ENCODE measurements at regions not wholly inside any gene's neighbourhood (a gene's known extent, or its start where the extent isn't known, plus 50 kb on each side); places are given as distances from the start of the nearest gene placed in this dataset.

GRCh38 chr20:58010186-58010585 lies 218.3 kb downstream of the ANKRD60 start:
- Histone ChIP-seq H3K79me2 (ENCODE audit: low read length) (no peaks in the 10 kb centered on the region), H4K20me1 (ENCODE audit: insufficient read depth, low read depth, low read length) (no peaks in the 10 kb centered on the region), H3K27me3 (ENCODE audit: low read length) (no peaks in the 10 kb centered on the region), H3K9me3 (ENCODE audit: low read length) (no peaks in the 10 kb centered on the region), H3K9ac (ENCODE audit: low read length) (no peak overlapping the region), H3K9me2 (replicated peaks; ENCODE audit: insufficient read depth, low read length) (no peaks in the 10 kb centered on the region), H3K27ac (ENCODE audit: low read length) (no peak overlapping the region), H2AFZ (ENCODE audit: low read length) (no peak overlapping the region), H3K4me1 (ENCODE audit: low read length) (peaks cover 12% of the 10 kb centered on the region), H3K36me3 (ENCODE audit: insufficient read depth, low read length) (no peaks in the 10 kb centered on the region), H3K4me2 (ENCODE audit: low read depth, low read length, poor library complexity, severe bottlenecking) (no peak overlapping the region), H3K4me3 (ENCODE audit: low read length) (no peak overlapping the region)
- DNase-seq: no peak

- H3K9me3 ChIP-seq (ENCODE audit: low read length): no peaks in the 10 kb centered on the region
- no peaks in the 10 kb centered on the region for H3K4me1 ChIP-seq (ENCODE audit: low read length)
- H3K4me3 ChIP-seq (ENCODE audit: low read length): no peak overlapping the region
- no peak overlapping the region for H3K4me2 ChIP-seq (ENCODE audit: low read depth, low read length, poor library complexity, severe bottlenecking)
- H3K79me2 ChIP-seq (ENCODE audit: low read length): no peaks in the 10 kb centered on the region
- H2AFZ ChIP-seq (ENCODE audit: low read length): no peak overlapping the region
- H3K9me2 ChIP-seq (replicated peaks; ENCODE audit: insufficient read depth, low read length): no peaks in the 10 kb centered on the region
- H4K20me1 ChIP-seq (ENCODE audit: insufficient read depth, low read depth, low read length): no peaks in the 10 kb centered on the region
- H3K27ac ChIP-seq (ENCODE audit: low read length): no peak overlapping the region
- DNase-seq: no peak
- H3K27me3 ChIP-seq (ENCODE audit: low read length): no peaks in the 10 kb centered on the region
- no peaks in the 10 kb centered on the region for H3K36me3 ChIP-seq (ENCODE audit: insufficient read depth, low read length)
- no peak overlapping the region for H3K9ac ChIP-seq (ENCODE audit: low read length)
Observed at GRCh38 chr20:58008866-58009265, 219.6 kb downstream of the ANKRD60 start.

- DNase-seq: no peak
- no peak overlapping the region for H3K4me2 ChIP-seq (ENCODE audit: low read depth, low read length, poor library complexity, severe bottlenecking)
- H2AFZ ChIP-seq (ENCODE audit: low read length): no peak overlapping the region
- no peak overlapping the region for H3K27ac ChIP-seq (ENCODE audit: low read length)
- no peaks in the 10 kb centered on the region for H3K36me3 ChIP-seq (ENCODE audit: insufficient read depth, low read length)
- H3K9me3 ChIP-seq (ENCODE audit: low read length): no peaks in the 10 kb centered on the region
- H3K4me3 ChIP-seq (ENCODE audit: low read length): no peak overlapping the region
- H3K9ac ChIP-seq (ENCODE audit: low read length): no peak overlapping the region
- no peaks in the 10 kb centered on the region for H3K4me1 ChIP-seq (ENCODE audit: low read length)
- H3K27me3 ChIP-seq (ENCODE audit: low read length): no peaks in the 10 kb centered on the region
- no peaks in the 10 kb centered on the region for H4K20me1 ChIP-seq (ENCODE audit: insufficient read depth, low read depth, low read length)
- H3K9me2 ChIP-seq (replicated peaks; ENCODE audit: insufficient read depth, low read length): no peaks in the 10 kb centered on the region
- no peaks in the 10 kb centered on the region for H3K79me2 ChIP-seq (ENCODE audit: low read length)
Observed at GRCh38 chr20:58008413-58008812, 220.0 kb downstream of the ANKRD60 start.

GRCh38 chr20:58007947-58008346 lies 220.5 kb downstream of the ANKRD60 start:
- no peak for DNase-seq
- H3K9me2 ChIP-seq (replicated peaks; ENCODE audit: insufficient read depth, low read length): no peaks in the 10 kb centered on the region
- H3K27me3 ChIP-seq (ENCODE audit: low read length): no peaks in the 10 kb centered on the region
- H3K4me3 ChIP-seq (ENCODE audit: low read length): no peak overlapping the region
- H3K4me2 ChIP-seq (ENCODE audit: low read depth, low read length, poor library complexity, severe bottlenecking): no peak overlapping the region
- no peaks in the 10 kb centered on the region for H3K4me1 ChIP-seq (ENCODE audit: low read length)
- H3K36me3 ChIP-seq (ENCODE audit: insufficient read depth, low read length): no peaks in the 10 kb centered on the region
- H3K9me3 ChIP-seq (ENCODE audit: low read length): no peaks in the 10 kb centered on the region
- no peak overlapping the region for H2AFZ ChIP-seq (ENCODE audit: low read length)
- no peak overlapping the region for H3K27ac ChIP-seq (ENCODE audit: low read length)
- no peaks in the 10 kb centered on the region for H3K79me2 ChIP-seq (ENCODE audit: low read length)
- H4K20me1 ChIP-seq (ENCODE audit: insufficient read depth, low read depth, low read length): no peaks in the 10 kb centered on the region
- H3K9ac ChIP-seq (ENCODE audit: low read length): no peak overlapping the region

DNA sequence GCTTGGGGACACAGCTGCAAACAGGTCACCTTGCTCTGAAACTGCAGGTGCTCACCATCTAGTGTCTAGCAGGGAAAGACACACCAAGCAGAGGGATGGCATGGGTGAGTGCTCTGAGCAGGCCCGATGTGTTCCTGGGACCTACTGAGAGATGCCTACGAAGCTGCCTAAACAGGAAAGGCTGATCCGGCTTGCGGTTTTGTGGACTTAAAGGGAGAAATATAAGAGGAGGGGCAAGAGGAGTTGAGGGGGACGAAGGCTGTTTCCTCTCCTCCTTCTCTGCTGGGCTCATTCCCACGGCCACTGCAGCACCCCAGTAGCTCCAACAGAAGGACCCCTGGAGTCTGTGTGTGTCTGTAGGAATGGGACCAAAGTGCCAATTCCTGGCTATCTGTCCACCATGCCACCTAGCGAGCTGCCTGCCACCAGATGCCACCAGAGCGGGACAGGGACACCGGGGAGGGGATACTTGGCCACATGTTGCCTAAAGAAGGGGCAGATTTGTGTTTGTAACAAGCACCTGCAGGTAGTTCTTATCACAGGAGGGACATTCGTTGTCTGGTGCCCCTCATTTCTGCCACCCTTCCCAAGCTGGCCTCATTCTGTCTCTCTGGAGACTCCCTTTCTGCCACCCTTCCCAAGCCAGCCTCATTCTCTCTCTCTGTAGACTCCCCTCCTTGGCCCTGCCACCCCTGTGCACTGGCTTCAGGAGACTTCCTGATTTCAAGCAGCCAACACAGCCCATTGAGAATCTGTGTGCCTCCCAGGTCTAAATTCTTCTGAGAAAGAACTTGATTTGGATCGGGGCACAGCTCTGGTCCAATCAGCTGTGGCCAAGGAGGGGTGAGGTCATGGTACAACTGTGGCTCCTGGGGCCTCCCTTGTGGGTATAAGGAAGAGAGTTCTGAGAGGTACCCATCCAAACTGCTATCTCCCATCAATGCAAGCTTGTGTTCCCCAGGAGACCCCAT lies 221.8 kb downstream of the ANKRD60 start:
- Histone ChIP-seq H3K27me3 (ENCODE audit: low read length) (no peaks in the 10 kb centered on the region), H3K9me2 (replicated peaks; ENCODE audit: insufficient read depth, low read length) (no peaks in the 10 kb centered on the region), H2AFZ (ENCODE audit: low read length) (no peak overlapping the region), H3K9me3 (ENCODE audit: low read length) (no peaks in the 10 kb centered on the region), H3K4me1 (ENCODE audit: low read length) (no peaks in the 10 kb centered on the region), H3K9ac (ENCODE audit: low read length) (no peak overlapping the region), H3K79me2 (ENCODE audit: low read length) (no peaks in the 10 kb centered on the region), H3K27ac (ENCODE audit: low read length) (no peak overlapping the region), H4K20me1 (ENCODE audit: insufficient read depth, low read depth, low read length) (no peaks in the 10 kb centered on the region), H3K4me2 (ENCODE audit: low read depth, low read length, poor library complexity, severe bottlenecking) (no peak overlapping the region), H3K4me3 (ENCODE audit: low read length) (no peak overlapping the region), H3K36me3 (ENCODE audit: insufficient read depth, low read length) (no peaks in the 10 kb centered on the region)
- no peak for DNase-seq

GRCh38 chr20:58005581-58006345 lies 222.7 kb downstream of the ANKRD60 start:
- DNase-seq: no peak
- Histone ChIP-seq H3K9me2 (replicated peaks; ENCODE audit: insufficient read depth, low read length) (no peaks in the 10 kb centered on the region), H3K27ac (ENCODE audit: low read length) (no peak overlapping the region)

DNA sequence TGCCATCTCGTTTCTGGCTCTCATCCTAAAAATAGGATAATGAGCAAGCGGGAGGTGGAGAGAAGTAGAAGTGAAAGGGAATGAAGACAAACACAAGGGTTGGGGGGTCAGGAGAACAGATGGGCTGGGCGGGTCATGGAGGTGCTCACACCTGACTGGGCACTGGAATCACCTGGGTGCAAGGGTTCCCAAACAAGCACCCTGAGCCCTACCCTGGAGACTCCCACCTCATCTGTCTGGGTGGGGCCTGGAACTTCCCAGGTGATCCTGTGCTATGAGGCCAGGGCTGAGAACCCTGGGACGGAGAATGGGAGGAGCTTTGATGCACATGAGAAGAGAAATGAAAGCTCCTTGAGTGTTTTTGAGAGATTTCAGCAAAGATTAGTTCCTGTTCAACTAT lies 223.6 kb downstream of the ANKRD60 start:
- Histone ChIP-seq H2AFZ (ENCODE audit: low read length) (no peak overlapping the region), H3K36me3 (ENCODE audit: insufficient read depth, low read length) (no peaks in the 10 kb centered on the region), H3K9ac (ENCODE audit: low read length) (no peak overlapping the region), H3K27ac (ENCODE audit: low read length) (no peak overlapping the region), H3K4me3 (ENCODE audit: low read length) (no peak overlapping the region), H3K4me2 (ENCODE audit: low read depth, low read length, poor library complexity, severe bottlenecking) (no peak overlapping the region), H3K27me3 (ENCODE audit: low read length) (no peaks in the 10 kb centered on the region), H4K20me1 (ENCODE audit: insufficient read depth, low read depth, low read length) (no peaks in the 10 kb centered on the region), H3K9me3 (ENCODE audit: low read length) (no peaks in the 10 kb centered on the region), H3K4me1 (ENCODE audit: low read length) (no peaks in the 10 kb centered on the region), H3K9me2 (replicated peaks; ENCODE audit: insufficient read depth, low read length) (no peaks in the 10 kb centered on the region), H3K79me2 (ENCODE audit: low read length) (no peaks in the 10 kb centered on the region)
- DNase-seq: no peak

More at GRCh38 chr20:58005581-58006345, 222.7 kb downstream of the ANKRD60 start:
- H3K4me3 ChIP-seq (ENCODE audit: low read length): no peak overlapping the region
- H4K20me1 ChIP-seq (ENCODE audit: insufficient read depth, low read depth, low read length): no peaks in the 10 kb centered on the region
- H3K79me2 ChIP-seq (ENCODE audit: low read length): no peaks in the 10 kb centered on the region
- no peaks in the 10 kb centered on the region for H3K36me3 ChIP-seq (ENCODE audit: insufficient read depth, low read length)
- H3K9ac ChIP-seq (ENCODE audit: low read length): no peak overlapping the region
- no peaks in the 10 kb centered on the region for H3K9me3 ChIP-seq (ENCODE audit: low read length)
- no peaks in the 10 kb centered on the region for H3K27me3 ChIP-seq (ENCODE audit: low read length)
- no peak overlapping the region for H3K4me2 ChIP-seq (ENCODE audit: low read depth, low read length, poor library complexity, severe bottlenecking)
- no peaks in the 10 kb centered on the region for H3K4me1 ChIP-seq (ENCODE audit: low read length)
- no peak overlapping the region for H2AFZ ChIP-seq (ENCODE audit: low read length)

- no peak overlapping the region for H3K4me3 ChIP-seq (ENCODE audit: low read length)
- H3K27me3 ChIP-seq (ENCODE audit: low read length): no peaks in the 10 kb centered on the region
- no peak overlapping the region for H2AFZ ChIP-seq (ENCODE audit: low read length)
- H3K4me1 ChIP-seq (ENCODE audit: low read length): peaks cover 7% of the 10 kb centered on the region
- DNase-seq: no peak
- H3K9me2 ChIP-seq (replicated peaks; ENCODE audit: insufficient read depth, low read length): no peaks in the 10 kb centered on the region
- H3K36me3 ChIP-seq (ENCODE audit: insufficient read depth, low read length): no peaks in the 10 kb centered on the region
- H3K4me2 ChIP-seq (ENCODE audit: low read depth, low read length, poor library complexity, severe bottlenecking): no peak overlapping the region
- no peaks in the 10 kb centered on the region for H3K9me3 ChIP-seq (ENCODE audit: low read length)
- H3K9ac ChIP-seq (ENCODE audit: low read length): no peak overlapping the region
- no peak overlapping the region for H3K27ac ChIP-seq (ENCODE audit: low read length)
- no peaks in the 10 kb centered on the region for H3K79me2 ChIP-seq (ENCODE audit: low read length)
- no peaks in the 10 kb centered on the region for H4K20me1 ChIP-seq (ENCODE audit: insufficient read depth, low read depth, low read length)
Observed at GRCh38 chr20:58004146-58004545, 224.3 kb downstream of the ANKRD60 start.

Measured in Karpas-422 (cell line).